HepG2 (cell line): ENCODE measurements at regions not wholly inside any gene's neighbourhood (a gene's known extent, or its start where the extent isn't known, plus 50 kb on each side); places are given as distances from the start of the nearest gene placed in this dataset.

Experiments used
- ATAC-seq: fragments of 200-7000 bp; cut with Tn5 transposase; 3 replicates; pipeline ENCODE4 v1.9.1; 2020; ENCODE audit warnings: mild to moderate bottlenecking, moderate library complexity
- BruUV-seq: library from RNA; stranded (reverse); fragments of 400-500 nt; replicated peaks from 2 replicates; lab custom pipeline; 2021; lab: Mats Ljungman, UMichigan
- CTCF ChIA-PET: fragments of 300-600 bp; formaldehyde crosslinking; extraction: SDS; loops from one replicate; lab custom pipeline; 2021; ENCODE audit warnings: low total read pairs, inconsistent platforms, low intra/inter-chr PET ratio; lab: Yijun Ruan, JAX
- POLR2A ChIA-PET: fragments of 350-600 bp; sonication (Branson Sonifier 250); formaldehyde crosslinking; loops from one replicate; lab custom pipeline; 2020; ENCODE audit warnings: antibody characterized with exemption, inconsistent platforms; lab: Yijun Ruan, JAX
- DNase-seq: peaks from one replicate; pipeline ENCODE4 v3.0.0-alpha.2; 2015; ENCODE audit warnings: low spot score
- FAIRE-seq: peaks from 3 replicates; lab custom pipeline; 2011; peaks lifted over from hg19 to GRCh38; lab: Jason Lieb, UNC
- H2AFZ ChIP-seq: one replicate; pipeline ENCODE4 v1.6.1; 2011; ENCODE audit warnings: low read length, inconsistent platforms
- H3K27ac ChIP-seq: fragments of 300-600 bp; 3 replicates; pipeline ENCODE4 v1.8.0; 2011; ENCODE audit warnings: mixed run types, mild to moderate bottlenecking, mixed read lengths, low read length, inconsistent platforms; ENCODE audit not compliant: insufficient read depth; ENCODE audit errors: extremely low read length
- H3K27me3 ChIP-seq, 2 experiments: fragments of 200-600 bp in 1 of 2; 2 replicates in 1 of 2; 3 replicates in 1 of 2; pipeline versions ENCODE4 v1.6.0 to v1.8.0; 2011; ENCODE audit warnings: low read length in 2 of 2, mild to moderate bottlenecking in 2 of 2, moderate library complexity in 2 of 2, inconsistent platforms in 1 of 2; ENCODE audit not compliant: insufficient read depth in 2 of 2, control insufficient read depth in 1 of 2
- H3K36me3 ChIP-seq, 2 experiments: fragments of 200-600 bp in 1 of 2; replicated peaks in 1 of 2; 2 replicates in 1 of 2; 3 replicates in 1 of 2; pipeline versions ENCODE4 v1.5.1 to v1.8.0; 2011; ENCODE audit warnings: low read length in 2 of 2, inconsistent platforms in 1 of 2; ENCODE audit not compliant: insufficient read depth in 2 of 2, control insufficient read depth in 1 of 2
- H3K4me1 ChIP-seq: 2 replicates; pipeline ENCODE4 v1.5.1; 2012; ENCODE audit warnings: low read length, inconsistent platforms; ENCODE audit not compliant: insufficient read depth
- H3K4me2 ChIP-seq: 2 replicates; pipeline ENCODE4 v1.6.0; 2011; ENCODE audit warnings: low read depth, low read length, inconsistent platforms
- H3K4me3 ChIP-seq, 3 experiments: fragments of 200-600 bp in 1 of 3; sonication (generic), shearing (Covaris generic) in 1 of 3; replicated peaks in 1 of 3; 2 replicates each; pipeline ENCODE4 v1.5.1; 2011 to 2016; ENCODE audit warnings: low read length in 3 of 3, inconsistent platforms in 2 of 3, low read depth in 2 of 3, mild to moderate bottlenecking in 2 of 3, control low read depth in 1 of 3, mixed read lengths in 1 of 3; ENCODE audit not compliant: insufficient read depth in 1 of 3
- H3K79me2 ChIP-seq: one replicate; pipeline ENCODE4 v1.6.1; 2011; ENCODE audit warnings: low read length, inconsistent platforms; ENCODE audit not compliant: insufficient read depth
- H3K9ac ChIP-seq: 2 replicates; pipeline ENCODE4 v1.6.0; 2011; ENCODE audit warnings: mild to moderate bottlenecking, low read depth, low read length, inconsistent platforms; ENCODE audit not compliant: insufficient read depth
- H3K9me3 ChIP-seq: 2 replicates; pipeline ENCODE4 v1.5.1; 2012; ENCODE audit warnings: mild to moderate bottlenecking, low read length
- H4K20me1 ChIP-seq: 2 replicates; pipeline ENCODE4 v1.6.0; 2011; ENCODE audit warnings: inconsistent platforms, mild to moderate bottlenecking, low read length, moderate library complexity; ENCODE audit not compliant: insufficient read depth
- AFF4 ChIP-seq: sonication (generic); formaldehyde crosslinking; IDR thresholded peaks from 2 replicates; pipeline ENCODE4 v1.4.0; 2020; ENCODE audit warnings: missing genetic modification reagents
- AHR ChIP-seq: IDR thresholded peaks from 2 replicates; pipeline ENCODE4 v1.6.1; 2018; ENCODE audit warnings: missing genetic modification reagents, missing compliant biosample characterization
- HOXA9 ChIP-seq: sonication (generic); formaldehyde crosslinking; IDR thresholded peaks from 2 replicates; pipeline ENCODE4 v1.8.1; 2022; ENCODE audit warnings: missing genetic modification reagents, mild to moderate bottlenecking, moderate library complexity, borderline replicate concordance
- NCOA5 ChIP-seq: sonication (generic); formaldehyde crosslinking; IDR thresholded peaks from 2 replicates; pipeline ENCODE4 v1.4.0; 2020; ENCODE audit warnings: missing genetic modification reagents
- SP1 ChIP-seq, 2 experiments: fragments of 450-650 bp in 1 of 2; sonication (generic) in 1 of 2; formaldehyde crosslinking in 1 of 2; IDR thresholded peaks; 2 replicates each; pipeline versions ENCODE4 v1.4.0 to v1.6.1; 2016 to 2020; ENCODE audit warnings: missing genetic modification reagents in 1 of 2
- SRSF4 ChIP-seq: fragments of 200-400 bp; formaldehyde crosslinking; IDR thresholded peaks from one replicate; pipeline ENCODE4 v1.6.1; 2018; ENCODE audit warnings: mild to moderate bottlenecking, low read depth, low read length, moderate library complexity; ENCODE audit not compliant: poor library complexity, severe bottlenecking
- TSC22D2 ChIP-seq: sonication (generic); formaldehyde crosslinking; IDR thresholded peaks from 2 replicates; pipeline ENCODE4 v1.5.1; 2020; ENCODE audit warnings: missing genetic modification reagents, mild to moderate bottlenecking, borderline replicate concordance
- ZNF20 ChIP-seq: sonication (generic); formaldehyde crosslinking; IDR thresholded peaks from 2 replicates; pipeline ENCODE4 v1.4.0; 2020; ENCODE audit warnings: mild to moderate bottlenecking, moderate library complexity, missing genetic modification reagents
- ZNF260 ChIP-seq: sonication (generic); formaldehyde crosslinking; IDR thresholded peaks from 2 replicates; pipeline ENCODE4 v1.4.0; 2020; ENCODE audit warnings: missing genetic modification reagents, low read depth, mild to moderate bottlenecking, borderline replicate concordance
- ZNF773 ChIP-seq: sonication (generic); formaldehyde crosslinking; IDR thresholded peaks from 2 replicates; pipeline ENCODE4 v1.4.0; 2020; ENCODE audit warnings: missing genetic modification reagents, borderline replicate concordance
- WGBS: methylation state at CpG from one replicate; pipeline ENCODE4 v1.1.6; 2017; ENCODE audit warnings: low lambda C conversion rate; 5-methylcytosine and 5-hydroxymethylcytosine counted together
- in situ Hi-C: cut with HindIII; loops from 2 replicates; pipeline ENCODE4 v1.10.0; 2017; ENCODE audit warnings: low pct_unique_long_range_greater_than_20kb; ENCODE audit not compliant: extremely low pct_ligation_motif_present
- intact Hi-C: fragments of 100-400 bp; cut with micrococcal nuclease; formaldehyde crosslinking; loops from one replicate; pipeline ENCODE4 v1.10.0; 2022; ENCODE audit not compliant: unreplicated experiment

DNA sequence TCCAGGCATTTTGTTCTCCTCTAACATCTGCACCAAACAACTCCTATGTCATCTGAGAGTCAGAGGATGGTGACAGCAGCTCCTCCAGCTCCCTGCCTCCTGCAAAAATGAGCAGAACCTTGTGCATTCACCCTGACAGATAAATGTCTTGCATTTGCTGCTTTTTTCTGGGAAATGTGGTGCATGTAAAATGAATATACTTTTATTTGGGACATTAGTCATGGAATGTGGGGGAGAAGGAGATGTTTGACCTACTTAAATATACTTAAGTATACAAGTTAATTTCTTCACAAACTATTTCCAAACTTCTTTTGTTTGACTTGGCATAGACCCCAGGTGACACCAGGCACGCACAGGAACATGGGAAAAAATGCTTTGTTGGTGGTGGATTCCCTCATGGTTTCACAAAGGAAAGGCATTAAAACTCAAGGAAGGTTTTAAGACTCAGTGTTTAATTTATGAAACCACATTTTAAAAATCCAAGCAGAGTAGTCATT, 181.8 kb upstream of the MCHR2 start:
- Histone ChIP-seq H4K20me1 (no peaks in the 10 kb centered on the region), H3K4me3 (no peak overlapping the region), H3K4me1 (peaks cover 12% of the 10 kb centered on the region; the same call in 1 of the 2 replicates), H3K27me3 (no peaks in the 10 kb centered on the region), H3K9ac (no peak overlapping the region), H3K4me2 (no peak overlapping the region), H2AFZ (no peak overlapping the region), H3K36me3 (no peaks in the 10 kb centered on the region), H3K9me3 (no peaks in the 10 kb centered on the region), H3K27ac (no peak overlapping the region)
- intact Hi-C loops (loop anchor here (1.0 kb wide), 1 partner anchor 303 kb away; no protein-coding TSS in a partner anchor), in situ Hi-C loops (no loop called here)
- ChIA-PET POLR2A (no interaction called here), CTCF (no interaction called here)
- peak; percentile 24; the same call in 1 of the 3 replicates for ATAC-seq
- WGBS = 5% methylated on average over 1 of the region's 1 CpG
- FAIRE-seq = no peak
- no TSS peak for BruUV-seq
- TF ChIP-seq AHR (CRISPR knock-in tag) (no peak), HOXA9 (CRISPR knock-in tag) (no peak), ZNF260 (CRISPR knock-in tag) (no peak), TSC22D2 (CRISPR knock-in tag) (no peak), NCOA5 (no peak), SP1 (IDR thresholded peaks at IDR 0.05) (no peak), SP1 (CRISPR knock-in tag; IDR thresholded peaks at IDR 0.05) (no peak), ZNF20 (CRISPR knock-in tag) (no peak), SRSF4 (no peak)
- TF ChIP-seq, all 625 proteins: peak for 0
- H3K79me2 ChIP-seq = no peaks in the 10 kb centered on the region
- DNase-seq = peak; percentile 16

DNA sequence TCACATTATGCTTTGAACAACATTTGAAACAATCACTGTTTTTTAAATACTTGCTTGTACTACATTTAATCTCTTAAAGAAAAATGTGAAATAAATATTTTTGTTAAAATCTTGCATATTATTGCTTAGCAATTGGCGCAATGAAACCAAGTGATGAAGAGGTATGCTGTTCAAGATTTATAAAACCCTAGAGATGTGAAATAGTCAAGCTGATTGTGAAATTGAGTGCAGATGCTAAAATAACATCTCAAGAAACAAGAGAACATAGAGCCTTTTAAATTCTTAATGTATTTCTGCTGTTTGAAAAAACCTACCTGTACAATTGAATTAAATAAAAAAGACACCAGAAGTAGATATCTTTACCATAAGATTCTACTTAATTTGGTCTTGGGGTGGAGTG, 179.2 kb upstream of the MCHR2 start:
- no peak overlapping the region for H3K4me2 ChIP-seq
- H3K9me3 ChIP-seq = no peaks in the 10 kb centered on the region
- FAIRE-seq = no peak
- intact Hi-C loops (no loop called here), in situ Hi-C loops (no loop called here)
- BruUV-seq = no TSS peak
- no peaks in the 10 kb centered on the region for H4K20me1 ChIP-seq
- DNase-seq = no peak
- ChIA-PET CTCF (no interaction called here), POLR2A (no interaction called here)
- H2AFZ ChIP-seq = no peak overlapping the region
- peaks cover 12% of the 10 kb centered on the region; the same call in 1 of the 2 replicates for H3K4me1 ChIP-seq
- no peak for TF ChIP-seq AFF4 (CRISPR knock-in tag)
- no peak for TF ChIP-seq ZNF773 (CRISPR knock-in tag)
- no peaks in the 10 kb centered on the region for H3K79me2 ChIP-seq
- no peak overlapping the region for H3K27ac ChIP-seq
- no peak overlapping the region for H3K4me3 ChIP-seq
- no peak overlapping the region for H3K9ac ChIP-seq
- no peak for ATAC-seq
- H3K27me3 ChIP-seq = no peaks in the 10 kb centered on the region
- WGBS = 65% methylated on average over 1 of the region's 1 CpG
- H3K36me3 ChIP-seq = no peaks in the 10 kb centered on the region
